ENCODE measurements at regions not wholly inside any gene's neighbourhood (a gene's known extent, or its start where the extent isn't known, plus 50 kb on each side); places are given as distances from the start of the nearest gene placed in this dataset.

GRCh38 chr9:129346046-129346445, 168.0 kb upstream of the IER5L start:
- Histone ChIP-seq H3K4me1 (ENCODE audit: control insufficient read depth, low read length) (no peaks in the 10 kb centered on the region), H3K4me3 (ENCODE audit: low read length) (no peak overlapping the region), H3K27me3 (ENCODE audit: control insufficient read depth, low read length) (no peaks in the 10 kb centered on the region), H3K9me3 (ENCODE audit: control insufficient read depth, insufficient read depth, low read length) (no peaks in the 10 kb centered on the region), H4K20me1 (ENCODE audit: control insufficient read depth, insufficient read depth, low read depth, low read length) (no peaks in the 10 kb centered on the region), H3K27ac (ENCODE audit: low read depth, low read length) (no peak overlapping the region), H3K9me2 (replicated peaks; ENCODE audit: control insufficient read depth, low read length) (no peaks in the 10 kb centered on the region), H3F3A (ENCODE audit: control insufficient read depth, insufficient read depth) (no peaks in the 10 kb centered on the region), H3K79me2 (ENCODE audit: control insufficient read depth, low read length) (no peaks in the 10 kb centered on the region), H3K36me3 (ENCODE audit: control insufficient read depth, low read length) (no peaks in the 10 kb centered on the region), H3K4me2 (ENCODE audit: low read length) (no peak overlapping the region)
- TF ChIP-seq CTCF (IDR thresholded peaks at IDR 0.05; ENCODE audit: low read depth, low read length, poor library complexity, severe bottlenecking) (no peak), EZH2phosphoT487 (IDR thresholded peaks at IDR 0.05; ENCODE audit: borderline replicate concordance, low read length) (no peak)

GRCh38 chr9:129344641-129345495, 166.8 kb upstream of the IER5L start:
- Histone ChIP-seq H3K9me3 (ENCODE audit: control insufficient read depth, insufficient read depth, low read length) (peaks cover 3% of the 10 kb centered on the region; the same call in 1 of the 2 replicates), H4K20me1 (ENCODE audit: control insufficient read depth, insufficient read depth, low read depth, low read length) (no peaks in the 10 kb centered on the region)
- no peak for TF ChIP-seq EZH2phosphoT487 (IDR thresholded peaks at IDR 0.05; ENCODE audit: borderline replicate concordance, low read length)
- no peak for TF ChIP-seq CTCF (IDR thresholded peaks at IDR 0.05; ENCODE audit: low read depth, low read length, poor library complexity, severe bottlenecking)

GRCh38 chr9:129343424-129344375, 165.6 kb upstream of the IER5L start:
- Histone ChIP-seq H3K36me3 (ENCODE audit: control insufficient read depth, low read length) (no peaks in the 10 kb centered on the region), H3K4me1 (ENCODE audit: control insufficient read depth, low read length) (no peaks in the 10 kb centered on the region), H3K4me3 (ENCODE audit: low read length) (no peak overlapping the region), H3K4me2 (ENCODE audit: low read length) (no peak overlapping the region), H3F3A (ENCODE audit: control insufficient read depth, insufficient read depth) (no peaks in the 10 kb centered on the region), H3K79me2 (ENCODE audit: control insufficient read depth, low read length) (no peaks in the 10 kb centered on the region), H3K9me2 (replicated peaks; ENCODE audit: control insufficient read depth, low read length) (no peaks in the 10 kb centered on the region), H3K27ac (ENCODE audit: low read depth, low read length) (no peak overlapping the region), H3K9me3 (ENCODE audit: control insufficient read depth, insufficient read depth, low read length) (peaks cover 5% of the 10 kb centered on the region; the same call in 1 of the 2 replicates), H4K20me1 (ENCODE audit: control insufficient read depth, insufficient read depth, low read depth, low read length) (no peaks in the 10 kb centered on the region), H3K27me3 (ENCODE audit: control insufficient read depth, low read length) (no peaks in the 10 kb centered on the region)
- TF ChIP-seq EZH2phosphoT487 (IDR thresholded peaks at IDR 0.05; ENCODE audit: borderline replicate concordance, low read length) (no peak), CTCF (IDR thresholded peaks at IDR 0.05; ENCODE audit: low read depth, low read length, poor library complexity, severe bottlenecking) (no peak)

More at GRCh38 chr9:129344641-129345495, 166.8 kb upstream of the IER5L start:
- Histone ChIP-seq H3K4me2 (ENCODE audit: low read length) (no peak overlapping the region), H3K27ac (ENCODE audit: low read depth, low read length) (no peak overlapping the region), H3K36me3 (ENCODE audit: control insufficient read depth, low read length) (no peaks in the 10 kb centered on the region), H3K4me1 (ENCODE audit: control insufficient read depth, low read length) (no peaks in the 10 kb centered on the region), H3K27me3 (ENCODE audit: control insufficient read depth, low read length) (no peaks in the 10 kb centered on the region), H3K4me3 (ENCODE audit: low read length) (no peak overlapping the region), H3K9me2 (replicated peaks; ENCODE audit: control insufficient read depth, low read length) (no peaks in the 10 kb centered on the region), H3K79me2 (ENCODE audit: control insufficient read depth, low read length) (no peaks in the 10 kb centered on the region), H3F3A (ENCODE audit: control insufficient read depth, insufficient read depth) (no peaks in the 10 kb centered on the region)

Measured in DOHH2 (cell line).